Esophagus mucosa (tissue), 1 donor: ENCODE measurements at regions not wholly inside any gene's neighbourhood (a gene's known extent, or its start where the extent isn't known, plus 50 kb on each side); places are given as distances from the start of the nearest gene placed in this dataset.
"Not testable (repeated sequence)": the region's sequence is repeated elsewhere in the genome, so short reads cannot be mapped to it uniquely, and the experiment has no call there.

Source experiments
- ATAC-seq: fragments of 200-7000 bp; cut with Tn5 transposase; one replicate; pipeline ENCODE4 v1.9.1; 2020
- donor health status: DM: yes; HTN: yes; CAD: no.

- no peak for ATAC-seq
Observed at GRCh38 chr1:81323862-81324261, 476.9 kb upstream of the ADGRL2 start.

DNA sequence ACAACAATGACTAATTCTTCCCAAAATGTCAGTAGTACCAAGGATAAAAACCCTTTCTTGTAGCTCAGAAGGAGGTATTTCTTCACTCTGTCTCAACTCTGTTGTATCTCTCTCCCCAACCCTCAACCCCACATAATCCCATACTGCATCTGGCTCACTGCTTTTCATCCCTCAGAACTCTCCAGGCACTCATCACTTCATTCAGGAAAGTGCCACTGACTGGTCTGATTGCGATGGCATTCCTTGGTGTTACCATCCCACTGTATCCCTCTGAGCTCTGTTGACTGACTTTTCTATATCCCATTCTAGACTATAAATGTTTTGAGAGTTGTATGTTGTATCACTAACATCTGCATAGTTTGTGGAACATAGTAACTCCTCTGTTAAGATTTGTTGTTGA, 483.5 kb upstream of the ADGRL2 start:
- ATAC-seq: no peak

DNA sequence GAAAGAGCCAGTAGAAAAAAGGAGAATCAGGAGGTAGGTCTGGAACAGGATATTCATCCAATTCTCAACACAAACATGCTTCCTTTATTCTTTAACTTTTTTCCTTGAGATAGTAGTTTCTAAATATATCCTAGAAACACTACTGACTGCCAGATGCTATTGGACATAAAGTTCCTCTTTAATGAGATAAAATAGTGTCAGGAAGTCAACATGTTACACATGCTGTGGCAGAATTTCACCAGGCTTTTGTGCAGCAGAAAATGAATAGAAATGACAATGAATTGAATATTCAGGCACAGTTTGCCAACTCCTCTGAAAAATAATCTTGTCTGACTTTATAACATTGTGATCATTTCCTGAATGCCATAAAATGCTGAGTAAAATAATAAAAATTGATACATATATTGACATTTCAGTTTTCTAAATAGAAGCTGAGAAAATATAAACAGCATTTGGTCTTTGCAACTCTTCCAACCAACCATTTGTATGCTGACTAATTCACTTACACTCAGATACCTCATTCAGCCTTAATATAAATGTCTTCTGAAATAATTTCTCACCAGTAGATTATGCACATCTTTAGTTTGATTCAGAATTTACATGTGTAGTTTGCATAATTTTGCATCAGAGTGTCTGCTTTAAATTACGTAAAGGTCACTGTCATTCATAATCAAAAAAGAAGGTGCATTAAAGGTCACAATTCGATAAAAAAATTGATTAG, 486.1 kb upstream of the ADGRL2 start:
- no peak for ATAC-seq

DNA sequence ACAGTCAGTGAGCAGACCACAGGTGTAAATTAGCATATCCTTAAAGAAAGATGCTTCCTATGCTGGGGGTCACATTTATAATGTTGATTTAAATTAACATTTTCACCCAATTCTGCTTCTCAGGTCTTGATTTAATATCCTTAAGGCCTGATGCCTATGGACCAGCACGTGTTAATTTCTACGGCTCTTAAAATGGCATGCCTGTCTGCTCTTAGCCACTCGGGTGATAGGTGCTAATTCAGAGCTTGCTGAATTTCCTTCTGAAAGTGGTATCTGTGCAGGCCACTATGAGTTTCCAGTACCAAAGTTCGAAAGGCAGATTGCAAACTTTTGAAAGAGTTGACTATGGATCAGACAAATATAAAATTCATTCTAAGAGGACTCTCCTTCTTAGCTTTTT, 487.4 kb upstream of the ADGRL2 start:
- no peak for ATAC-seq

GRCh38 chr1:81312272-81312754, 488.4 kb upstream of the ADGRL2 start:
- no peak for ATAC-seq

- no peak for ATAC-seq
Observed at GRCh38 chr1:81310250-81310649, 490.5 kb upstream of the ADGRL2 start.

GRCh38 chr1:81308191-81308590, 492.5 kb upstream of the ADGRL2 start:
- ATAC-seq: no peak

DNA sequence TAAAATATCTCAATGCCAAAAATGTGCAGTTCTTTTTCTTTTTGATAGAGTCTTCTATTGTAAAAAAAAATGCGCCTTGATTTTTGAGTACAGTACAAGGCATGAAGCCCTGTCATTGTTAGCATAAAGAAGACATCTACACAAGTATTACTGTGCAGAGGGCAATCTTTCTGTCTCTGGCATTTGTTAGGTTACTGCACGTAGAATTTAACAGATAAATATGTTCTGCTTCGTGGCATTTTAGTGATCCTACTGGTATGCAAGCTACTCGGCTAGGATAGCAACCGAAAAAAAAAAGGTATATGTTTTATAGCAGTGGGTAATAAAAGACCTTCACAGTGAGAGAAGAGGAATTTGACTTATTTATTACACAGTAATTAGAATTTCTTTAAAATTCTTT, 492.9 kb upstream of the ADGRL2 start:
- ATAC-seq: no peak

DNA sequence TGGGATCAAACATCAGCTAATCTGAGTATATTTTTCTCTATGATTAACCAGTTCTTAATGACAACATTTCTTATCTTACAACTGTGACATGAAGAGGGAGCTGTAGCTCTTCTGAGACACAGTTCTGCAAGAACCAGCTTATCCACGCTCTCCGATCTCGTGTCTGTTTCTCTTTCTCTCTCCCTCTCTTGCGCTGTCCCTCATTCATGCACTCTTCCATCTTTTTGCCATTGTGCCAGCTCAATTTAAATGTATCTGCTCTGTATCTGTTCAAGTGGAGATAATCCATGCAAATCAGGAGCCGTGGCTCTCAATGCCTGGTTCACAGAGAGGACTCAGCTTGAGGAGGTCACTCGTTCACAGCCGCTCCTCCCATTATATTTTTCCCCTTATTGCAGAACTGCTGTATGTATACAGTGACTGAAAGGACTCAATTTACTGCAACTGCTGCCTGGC, 494.7 kb upstream of the ADGRL2 start:
- peak; percentile 70 for ATAC-seq

GRCh38 chr1:81304187-81304586, 496.5 kb upstream of the ADGRL2 start:
- ATAC-seq: no peak

DNA sequence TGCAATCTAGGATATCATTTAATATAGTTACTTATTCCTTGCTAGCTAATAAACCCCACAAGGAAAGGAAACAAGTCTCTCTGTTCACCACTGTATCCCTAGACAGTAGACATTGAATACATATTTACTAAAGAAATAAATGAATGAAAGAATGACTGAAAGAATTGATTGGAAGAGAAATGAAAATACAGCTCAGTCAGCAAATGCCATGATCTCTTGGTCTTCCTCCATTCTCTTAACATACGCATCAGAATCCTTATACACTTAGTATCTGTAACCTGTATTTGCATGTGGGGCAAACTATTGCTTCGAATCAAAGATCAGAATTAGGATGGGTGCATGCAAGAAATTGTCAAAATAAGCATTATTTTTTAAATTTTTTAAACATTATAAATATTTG, 500.8 kb upstream of the ADGRL2 start:
- ATAC-seq: no peak

DNA sequence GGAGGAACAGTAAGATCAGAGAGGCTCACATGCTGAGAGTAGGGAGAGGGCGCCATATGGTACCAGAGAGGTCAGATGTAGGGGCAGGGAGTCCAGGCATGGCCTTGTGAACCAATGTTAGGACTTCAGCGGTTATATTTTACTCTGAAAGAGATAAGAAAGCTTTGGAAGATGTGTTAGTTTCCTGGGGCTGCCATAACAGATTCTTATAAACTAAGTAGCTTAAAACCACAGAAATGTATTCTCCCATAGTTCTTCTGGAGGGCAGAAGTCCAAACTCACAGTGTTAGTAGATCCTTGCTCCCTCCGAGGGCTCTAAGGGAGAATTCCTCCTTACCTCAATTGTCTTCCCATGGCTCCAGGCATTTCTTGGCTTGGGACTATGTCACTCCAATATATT, 502.5 kb upstream of the ADGRL2 start:
- ATAC-seq: no peak

GRCh38 chr1:81296601-81297000, 504.1 kb upstream of the ADGRL2 start:
- no peak for ATAC-seq

GRCh38 chr1:81290326-81290725, 510.4 kb upstream of the ADGRL2 start:
- no peak for ATAC-seq

DNA sequence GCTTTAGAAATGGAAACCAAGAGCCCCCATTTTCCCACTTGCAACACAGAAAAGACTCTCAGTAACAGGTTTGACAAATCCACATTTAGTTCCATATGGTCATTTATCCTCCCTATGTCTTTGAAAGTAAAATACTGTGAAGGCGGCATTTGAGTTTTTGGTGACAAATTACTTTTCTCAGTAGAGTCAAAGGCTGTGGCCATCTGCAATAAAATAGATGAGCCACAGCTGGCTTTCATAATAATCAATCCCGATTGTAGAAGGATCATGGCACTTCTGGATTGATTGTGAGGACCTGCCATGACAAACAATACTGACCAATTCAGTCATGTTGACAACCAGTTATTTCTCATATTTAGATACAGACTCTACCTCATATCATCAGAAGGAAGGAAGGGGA, 512.0 kb upstream of the ADGRL2 start:
- no peak for ATAC-seq

DNA sequence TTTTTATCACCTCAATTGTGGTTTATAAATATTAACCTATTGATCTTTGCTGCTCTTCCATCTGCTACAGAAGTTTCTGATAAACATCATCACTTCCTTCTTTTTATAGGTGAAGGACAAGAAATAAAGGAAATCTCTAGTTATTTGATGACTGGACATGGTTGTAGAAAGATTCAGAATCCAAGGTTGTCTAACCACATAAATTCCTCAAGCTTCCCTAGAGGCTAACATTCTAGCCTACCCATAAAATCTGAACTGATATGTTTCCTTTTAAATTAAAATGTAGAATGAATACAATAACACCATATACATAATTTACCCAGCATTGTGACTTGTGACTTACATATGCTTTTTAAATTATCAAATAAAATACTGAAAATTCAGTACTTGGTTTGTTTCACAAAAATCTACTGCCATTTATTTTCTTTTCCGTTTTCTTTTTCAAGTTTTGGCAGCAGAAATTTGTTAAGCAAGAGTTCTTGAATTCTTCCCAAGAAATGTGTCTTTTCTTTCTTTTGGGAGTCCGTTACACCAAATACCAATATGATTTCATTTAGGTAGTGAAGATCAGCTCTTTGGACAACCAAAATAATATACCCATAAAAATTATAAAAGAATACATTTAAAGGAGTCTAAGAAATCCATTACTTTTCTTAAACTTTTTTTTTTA, 513.2 kb upstream of the ADGRL2 start:
- no peak for ATAC-seq

GRCh38 chr1:81270051-81270450, 530.7 kb upstream of the ADGRL2 start:
- no peak for ATAC-seq

DNA sequence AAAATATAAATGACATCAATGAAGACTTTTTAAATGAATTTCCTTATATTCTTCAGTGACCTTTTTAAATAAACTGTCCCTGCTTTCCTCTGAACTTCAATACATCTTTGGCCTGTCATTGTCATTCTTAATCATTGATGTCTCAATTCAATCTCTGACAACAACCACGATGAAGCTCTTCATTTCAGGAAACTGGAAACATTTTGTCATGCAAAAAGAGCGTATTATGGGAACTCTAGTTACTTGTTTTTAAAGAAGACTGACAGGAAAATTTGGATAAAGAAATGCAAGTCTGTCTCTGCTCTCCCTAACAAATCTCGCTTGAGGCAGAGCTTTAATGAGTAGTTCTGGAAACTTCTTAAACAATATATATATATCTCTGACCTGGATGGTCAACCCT, 535.8 kb upstream of the ADGRL2 start:
- ATAC-seq: no peak

DNA sequence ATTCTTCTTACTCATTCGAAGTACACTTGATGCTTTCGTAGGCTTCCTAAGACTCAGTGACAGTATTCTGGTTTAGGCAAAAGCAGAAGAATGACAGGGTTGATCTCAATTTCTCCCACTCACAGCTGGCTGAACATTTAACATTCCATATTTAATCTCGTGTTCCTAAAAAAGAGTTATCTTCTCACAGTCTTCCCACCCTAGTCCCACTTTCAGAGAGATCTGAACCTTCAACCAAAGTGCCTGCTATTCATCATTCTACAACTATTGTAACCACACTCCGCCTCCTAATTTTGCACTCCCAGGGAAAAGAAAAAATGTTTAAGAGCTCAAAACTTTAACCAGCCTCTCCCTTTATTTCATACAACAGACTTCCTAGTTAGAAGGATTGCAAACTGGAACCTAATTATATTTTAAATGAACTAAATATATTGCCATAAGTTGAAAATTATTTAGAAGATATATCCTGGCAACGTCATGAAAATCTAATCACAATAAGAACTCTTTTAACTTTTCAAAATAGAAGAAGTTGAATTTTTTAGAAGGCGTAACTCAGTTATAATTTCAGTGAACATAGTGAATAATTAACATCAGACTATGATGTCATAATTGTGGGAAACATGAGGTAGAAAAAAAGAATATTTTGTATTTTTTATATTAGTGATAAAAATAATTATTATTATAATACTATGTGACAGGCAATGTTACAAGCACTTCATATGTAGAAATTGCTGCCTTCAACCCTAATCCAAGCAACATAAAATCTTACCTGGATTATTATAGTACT, 540.9 kb upstream of the ADGRL2 start:
- no peak for ATAC-seq

DNA sequence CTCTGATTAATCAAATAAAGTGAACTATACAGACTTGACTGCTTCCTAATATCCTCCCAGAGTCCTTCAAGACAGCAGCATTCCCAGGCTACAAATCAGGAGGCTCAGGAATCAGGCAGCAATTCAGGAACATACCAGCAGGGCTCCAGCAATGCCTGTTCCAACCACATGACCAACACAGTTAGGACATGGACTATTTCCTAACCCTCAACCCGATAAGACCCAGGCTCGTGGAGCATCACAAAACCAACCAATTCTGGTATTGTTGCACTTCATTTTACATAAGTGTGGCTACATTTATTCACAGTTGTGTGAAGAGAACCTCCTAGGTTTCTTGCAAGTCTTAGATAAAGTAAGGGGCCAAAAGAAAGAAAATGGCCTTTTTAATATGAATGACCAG, 546.2 kb upstream of the ADGRL2 start:
- ATAC-seq: no peak

- no peak for ATAC-seq
Observed at GRCh38 chr1:81254068-81254467, 546.7 kb upstream of the ADGRL2 start.

DNA sequence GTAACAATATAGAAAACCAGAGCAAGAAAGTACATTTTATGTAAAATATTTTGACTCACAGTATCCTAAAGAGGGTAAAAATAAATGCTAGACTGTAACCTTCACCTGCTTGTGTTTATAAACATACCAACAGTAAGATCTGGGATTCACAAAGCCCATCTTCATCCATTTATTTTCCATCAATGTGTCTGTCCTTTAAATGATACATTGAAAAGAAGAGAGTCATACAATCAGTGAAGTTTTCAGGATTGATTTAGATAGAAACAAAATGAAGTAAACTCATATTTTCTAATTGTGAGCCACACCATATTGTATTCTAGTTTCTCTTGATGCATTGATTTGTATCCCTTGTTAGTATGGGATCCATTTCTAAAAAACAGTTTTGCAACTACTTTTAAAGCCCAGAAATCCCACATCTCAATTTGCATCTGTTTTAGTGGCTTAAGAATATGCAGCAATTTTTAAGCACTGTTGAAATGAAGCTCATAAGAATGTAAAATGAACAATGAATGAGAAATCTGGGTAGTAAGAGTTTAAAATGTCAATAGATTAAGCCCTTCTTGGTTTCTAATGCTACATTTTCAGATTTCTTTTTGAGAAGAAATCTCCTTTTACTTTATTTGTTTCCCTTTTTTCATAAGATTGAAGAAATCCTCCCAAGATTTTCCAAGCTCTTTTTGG, 548.1 kb upstream of the ADGRL2 start:
- ATAC-seq: no peak

GRCh38 chr1:81250825-81251224, 549.9 kb upstream of the ADGRL2 start:
- ATAC-seq: not testable (repeated sequence)
